Smooth muscle cell (in vitro differentiated cells): ENCODE measurements at regions not wholly inside any gene's neighbourhood (a gene's known extent, or its start where the extent isn't known, plus 50 kb on each side); places are given as distances from the start of the nearest gene placed in this dataset.

Experiments used
- DNase-seq: peaks from one replicate; lab custom pipeline; 2025; ENCODE audit not compliant: unreplicated experiment; lab: John Stamatoyannopoulos, UW
- H2AFZ ChIP-seq: fragments of 200-600 bp; sonication (generic); 2 replicates; pipeline ENCODE4 v1.6.0; 2016; ENCODE audit warnings: antibody characterized with exemption, low read depth, mild to moderate bottlenecking
- H3F3A ChIP-seq: fragments of 200-600 bp; sonication (generic); 2 replicates; pipeline ENCODE4 v1.6.0; 2017; ENCODE audit warnings: antibody characterized with exemption, low read depth
- H3K27ac ChIP-seq: fragments of 200-600 bp; sonication (generic); 2 replicates; pipeline ENCODE4 v1.5.1; 2016; ENCODE audit warnings: low read depth, mild to moderate bottlenecking
- H3K27me3 ChIP-seq: fragments of 200-600 bp; sonication (generic); 2 replicates; pipeline ENCODE4 v1.6.1; 2016; ENCODE audit warnings: low read depth, mild to moderate bottlenecking
- H3K36me3 ChIP-seq: fragments of 200-600 bp; sonication (generic); 2 replicates; pipeline ENCODE4 v1.5.1; 2016; ENCODE audit warnings: low read depth
- H3K4me1 ChIP-seq: fragments of 200-600 bp; sonication (generic); 2 replicates; pipeline ENCODE4 v1.5.1; 2016; ENCODE audit warnings: low read depth
- H3K4me2 ChIP-seq: fragments of 200-600 bp; sonication (generic); 2 replicates; pipeline ENCODE4 v1.6.0; 2016; ENCODE audit warnings: mild to moderate bottlenecking
- H3K4me3 ChIP-seq: fragments of 200-600 bp; sonication (generic); 2 replicates; pipeline ENCODE4 v1.5.1; 2016; ENCODE audit warnings: mild to moderate bottlenecking
- H3K79me2 ChIP-seq: fragments of 200-600 bp; sonication (generic); 2 replicates; pipeline ENCODE4 v1.6.0; 2016; ENCODE audit warnings: low read depth, mild to moderate bottlenecking
- H3K9ac ChIP-seq: fragments of 200-600 bp; sonication (generic); 2 replicates; pipeline ENCODE4 v1.6.0; 2016; ENCODE audit warnings: low read depth
- H3K9me3 ChIP-seq: fragments of 200-600 bp; sonication (generic); replicated peaks from 2 replicates; pipeline ENCODE4 v1.5.1; 2016; ENCODE audit warnings: low read depth
- H4K20me1 ChIP-seq: fragments of 200-600 bp; sonication (generic); 2 replicates; pipeline ENCODE4 v1.6.0; 2016; ENCODE audit warnings: low read depth
- WGBS: methylation state at CpG from one replicate; pipeline ENCODE4 v1.1.7; 2016; ENCODE audit warnings: low lambda C conversion rate; 5-methylcytosine and 5-hydroxymethylcytosine counted together
- TF ChIP-seq, protein P1 (sequence below): fragments of 200-600 bp; sonication (generic); IDR thresholded peaks from 2 replicates; pipeline ENCODE4 v1.5.1; 2017; ENCODE audit warnings: borderline replicate concordance, mild to moderate bottlenecking, antibody characterized with exemption; ENCODE audit not compliant: insufficient read depth, poor library complexity, severe bottlenecking

DNA sequence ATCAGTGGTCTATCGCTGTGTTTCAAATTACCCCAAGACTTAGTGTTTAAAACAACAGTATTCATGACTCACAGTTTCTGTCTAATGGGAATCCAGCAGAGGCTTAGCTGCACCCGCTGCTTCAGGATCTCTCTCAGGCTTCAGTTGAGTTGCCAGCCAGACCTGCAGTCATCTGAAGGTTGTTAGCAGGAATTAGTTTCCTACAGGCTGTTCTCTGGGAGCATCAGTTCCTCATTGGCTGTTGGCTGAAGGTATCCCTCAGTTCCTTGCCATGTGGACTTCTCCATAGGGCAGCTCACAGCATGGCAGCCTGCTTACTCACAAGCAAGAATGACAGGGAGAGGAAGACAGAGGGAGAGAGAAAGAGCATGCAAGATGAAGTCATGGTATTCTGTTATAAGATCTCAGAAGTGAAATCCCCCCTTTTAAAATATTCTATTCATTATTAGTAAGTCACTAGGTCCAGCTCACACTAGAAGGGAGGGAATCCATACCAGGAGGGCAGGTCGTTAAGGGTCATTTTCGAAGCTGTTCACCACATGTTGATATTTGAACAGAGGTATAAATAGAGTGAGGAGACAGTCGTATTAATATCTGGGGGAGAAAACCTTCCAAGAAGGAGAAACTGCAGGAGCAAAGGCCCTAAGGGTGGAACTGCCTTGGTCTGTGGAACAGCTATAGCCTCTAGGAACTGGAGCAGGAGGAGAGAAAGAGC is 473.9 kb upstream of the PPP2R3A start:
- WGBS: 62% methylated on average over 5 of the region's 5 CpGs
- no peak overlapping the region for H3K27ac ChIP-seq

DNA sequence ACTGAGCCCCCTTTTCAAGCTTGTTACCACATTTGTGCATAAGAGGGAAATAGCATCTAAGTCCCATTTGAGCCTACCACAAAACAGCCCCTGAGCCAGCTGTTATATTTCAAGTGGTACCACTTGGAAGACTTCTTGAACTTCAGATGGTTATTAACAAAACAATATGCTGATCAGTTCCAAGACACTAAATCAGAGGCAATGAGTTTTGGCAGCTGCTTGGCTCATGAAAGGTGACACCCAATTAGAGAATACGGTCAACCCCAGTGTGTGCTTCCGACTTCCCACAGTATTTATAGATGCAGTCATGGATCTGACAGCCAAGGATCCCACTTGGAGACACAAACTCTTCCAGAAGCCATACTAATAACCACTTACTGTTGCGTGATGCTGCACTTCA is 469.6 kb upstream of the PPP2R3A start:
- Histone ChIP-seq H3K4me3 (no peak overlapping the region), H3K79me2 (no peaks in the 10 kb centered on the region), H3K4me2 (no peak overlapping the region), H3K27ac (no peak overlapping the region), H3F3A (no peaks in the 10 kb centered on the region), H3K4me1 (no peaks in the 10 kb centered on the region), H3K9ac (no peak overlapping the region), H4K20me1 (no peaks in the 10 kb centered on the region), H3K27me3 (no peaks in the 10 kb centered on the region), H3K9me3 (no peaks in the 10 kb centered on the region), H3K36me3 (no peaks in the 10 kb centered on the region), H2AFZ (no peak overlapping the region)
- TF ChIP-seq, protein P1, sequence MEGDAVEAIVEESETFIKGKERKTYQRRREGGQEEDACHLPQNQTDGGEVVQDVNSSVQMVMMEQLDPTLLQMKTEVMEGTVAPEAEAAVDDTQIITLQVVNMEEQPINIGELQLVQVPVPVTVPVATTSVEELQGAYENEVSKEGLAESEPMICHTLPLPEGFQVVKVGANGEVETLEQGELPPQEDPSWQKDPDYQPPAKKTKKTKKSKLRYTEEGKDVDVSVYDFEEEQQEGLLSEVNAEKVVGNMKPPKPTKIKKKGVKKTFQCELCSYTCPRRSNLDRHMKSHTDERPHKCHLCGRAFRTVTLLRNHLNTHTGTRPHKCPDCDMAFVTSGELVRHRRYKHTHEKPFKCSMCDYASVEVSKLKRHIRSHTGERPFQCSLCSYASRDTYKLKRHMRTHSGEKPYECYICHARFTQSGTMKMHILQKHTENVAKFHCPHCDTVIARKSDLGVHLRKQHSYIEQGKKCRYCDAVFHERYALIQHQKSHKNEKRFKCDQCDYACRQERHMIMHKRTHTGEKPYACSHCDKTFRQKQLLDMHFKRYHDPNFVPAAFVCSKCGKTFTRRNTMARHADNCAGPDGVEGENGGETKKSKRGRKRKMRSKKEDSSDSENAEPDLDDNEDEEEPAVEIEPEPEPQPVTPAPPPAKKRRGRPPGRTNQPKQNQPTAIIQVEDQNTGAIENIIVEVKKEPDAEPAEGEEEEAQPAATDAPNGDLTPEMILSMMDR: no peak
- WGBS: 89% methylated on average over 3 of the region's 3 CpGs
- DNase-seq: no peak

More for the DNA sequence above, 473.9 kb upstream of the PPP2R3A start:
- H2AFZ ChIP-seq: no peak overlapping the region
- H3K27me3 ChIP-seq: no peaks in the 10 kb centered on the region
- TF ChIP-seq, protein P1: no peak
- H3K4me3 ChIP-seq: no peak overlapping the region
- H3K36me3 ChIP-seq: no peaks in the 10 kb centered on the region
- no peak overlapping the region for H3K4me2 ChIP-seq
- H3K79me2 ChIP-seq: no peaks in the 10 kb centered on the region
- H3K9ac ChIP-seq: no peak overlapping the region
- H4K20me1 ChIP-seq: no peaks in the 10 kb centered on the region
- H3K4me1 ChIP-seq: no peaks in the 10 kb centered on the region
- H3F3A ChIP-seq: no peaks in the 10 kb centered on the region
- no peak for DNase-seq
- H3K9me3 ChIP-seq: no peaks in the 10 kb centered on the region

DNA sequence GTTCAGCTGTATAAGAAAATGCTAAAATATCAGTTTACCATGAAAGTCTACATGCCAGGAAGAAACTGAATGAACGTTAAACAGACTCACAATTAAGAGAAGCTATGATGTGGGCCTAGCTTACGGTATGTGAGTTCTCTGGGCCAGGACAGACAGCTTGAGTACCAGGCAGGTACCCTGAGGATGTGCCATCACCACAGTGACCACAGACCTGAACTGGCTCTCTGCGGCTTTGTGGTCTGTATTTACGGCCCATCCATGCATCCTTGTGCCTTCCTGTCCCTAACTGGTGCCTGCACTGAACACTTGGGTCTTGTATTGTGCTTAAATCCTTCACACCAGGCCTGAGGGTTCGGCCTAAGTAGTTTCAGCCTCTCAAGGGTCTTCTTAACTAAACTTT is 467.5 kb upstream of the PPP2R3A start:
- H3K36me3 ChIP-seq: no peaks in the 10 kb centered on the region
- TF ChIP-seq, protein P1: no peak
- no peak overlapping the region for H3K9ac ChIP-seq
- H3F3A ChIP-seq: no peaks in the 10 kb centered on the region
- 80% methylated on average over 5 of the region's 5 CpGs for WGBS
- no peak overlapping the region for H2AFZ ChIP-seq
- no peaks in the 10 kb centered on the region for H3K79me2 ChIP-seq
- H3K4me2 ChIP-seq: no peak overlapping the region
- no peaks in the 10 kb centered on the region for H3K4me1 ChIP-seq
- H3K9me3 ChIP-seq: no peaks in the 10 kb centered on the region
- H4K20me1 ChIP-seq: no peaks in the 10 kb centered on the region
- no peak for DNase-seq
- H3K27ac ChIP-seq: no peak overlapping the region
- no peaks in the 10 kb centered on the region for H3K27me3 ChIP-seq
- no peak overlapping the region for H3K4me3 ChIP-seq

DNA sequence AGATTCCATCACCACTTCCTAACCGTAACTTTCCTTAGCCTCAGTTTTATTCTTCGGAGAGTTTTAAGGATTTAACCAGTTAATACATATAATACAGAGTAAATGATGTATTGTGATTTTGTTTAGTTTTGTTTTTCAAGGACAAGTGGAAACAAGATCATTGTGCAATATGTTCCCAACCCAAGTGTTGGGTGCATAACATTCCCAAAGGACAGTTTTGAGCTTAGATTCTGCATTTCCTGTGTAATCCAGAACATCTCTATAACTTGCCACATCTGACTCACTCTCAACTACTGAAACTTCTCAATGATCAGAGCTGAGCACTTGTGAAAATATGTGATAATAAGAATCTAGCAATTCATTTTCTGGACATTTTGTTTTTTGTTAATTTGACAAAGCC is 466.1 kb upstream of the PPP2R3A start:
- Histone ChIP-seq H3F3A (no peaks in the 10 kb centered on the region), H4K20me1 (no peaks in the 10 kb centered on the region), H3K79me2 (no peaks in the 10 kb centered on the region), H3K9me3 (no peaks in the 10 kb centered on the region), H3K9ac (no peak overlapping the region), H3K4me2 (no peak overlapping the region), H2AFZ (no peak overlapping the region), H3K36me3 (no peaks in the 10 kb centered on the region), H3K4me1 (no peaks in the 10 kb centered on the region), H3K27ac (no peak overlapping the region), H3K4me3 (no peak overlapping the region), H3K27me3 (no peaks in the 10 kb centered on the region)
- WGBS: 97% methylated on average over 2 of the region's 2 CpGs
- TF ChIP-seq, protein P1: no peak
- DNase-seq: no peak
